ENCODE measurements at regions not wholly inside any gene's neighbourhood (a gene's known extent, or its start where the extent isn't known, plus 50 kb on each side); places are given as distances from the start of the nearest gene placed in this dataset.

- no peak overlapping the region for H3K27ac ChIP-seq (ENCODE audit: low read depth, low read length)
- H3K18ac ChIP-seq (ENCODE audit: extremely low read depth, low read length) = no peak overlapping the region
- no peak overlapping the region for H2BK20ac ChIP-seq (ENCODE audit: low read length)
- H4K20me1 ChIP-seq (replicated peaks in 1 of 2; ENCODE audit: control insufficient read depth in 1 of 2, insufficient read depth in 2 of 2, low read length in 2 of 2) = no peaks in the 10 kb centered on the region
- POLR2A ChIA-PET (ENCODE audit: partially characterized antibody) = no interaction called here
- H3K79me1 ChIP-seq (ENCODE audit: low read depth, low read length) = no peaks in the 10 kb centered on the region
- no peak overlapping the region for H3K9ac ChIP-seq (replicated peaks in 1 of 4; ENCODE audit: extremely low read depth in 1 of 4, low read depth in 3 of 4, low read length in 3 of 4)
- H3K36me3 ChIP-seq (ENCODE audit: control insufficient read depth in 2 of 4, insufficient read depth in 4 of 4, low read length in 3 of 4) = no peaks in the 10 kb centered on the region
- WGBS, 2 experiments (ENCODE audit: extremely low coverage in 1 of 2, insufficient coverage in 1 of 2, insufficient read length in 1 of 2, insufficient replicate concordance in 2 of 2, low coverage in 1 of 2, low lambda C conversion rate in 2 of 2, missing lambda C conversion rate in 1 of 2) = 100% methylated on average over 1 of the region's 1 CpG; no CpG with 5 or more reads in 1 of the 2 experiments
- no peak overlapping the region for H4K5ac ChIP-seq (ENCODE audit: insufficient read length, low read depth, low read length)
- H3K79me2 ChIP-seq (ENCODE audit: control insufficient read depth in 1 of 2, insufficient read depth in 2 of 2, low read length in 2 of 2) = no peaks in the 10 kb centered on the region
- H3K27me3 ChIP-seq (replicated peaks in 1 of 4; ENCODE audit: control insufficient read depth in 3 of 4, extremely low read depth in 1 of 4, insufficient read depth in 3 of 4, low read length in 3 of 4) = peaks cover 0 to 1% (median 0%) of the 10 kb centered on the region in 4 experiments; a peak in 1 of 7 replicates
- no peak overlapping the region for H2AK5ac ChIP-seq (ENCODE audit: low read depth, low read length)
- H2BK120ac ChIP-seq (replicated peaks; ENCODE audit: low read depth, low read length) = no peak overlapping the region
- H3K4me3 ChIP-seq (ENCODE audit: extremely low read depth in 1 of 4, insufficient read depth in 2 of 4, low read depth in 3 of 4, low read length in 4 of 4) = no peak overlapping the region
- H3K9me3 ChIP-seq (ENCODE audit: insufficient read depth in 2 of 2, low read depth in 1 of 2, low read length in 1 of 2) = no peaks in the 10 kb centered on the region
- H3K23ac ChIP-seq (ENCODE audit: insufficient read length) = no peak overlapping the region
- H3K56ac ChIP-seq (replicated peaks; ENCODE audit: insufficient read length, low read depth, low read length) = no peak overlapping the region
- no peak for TF ChIP-seq POLR2A (IDR thresholded peaks at IDR 0.05; ENCODE audit: control extremely low read depth in 1 of 2, low read depth in 2 of 2, low read length in 2 of 2)
- no peak for TF ChIP-seq TCF12 (IDR thresholded peaks at IDR 0.05; ENCODE audit: low read depth, low read length)
- H3K23me2 ChIP-seq (ENCODE audit: low read depth, low read length) = no peaks in the 10 kb centered on the region
- H4K8ac ChIP-seq (ENCODE audit: extremely low read depth, insufficient read depth, low read length) = no peak overlapping the region
- CTCF ChIA-PET (ENCODE audit: partially characterized antibody) = interaction anchor here (0.5 to 1.5 kb wide), 14 partner anchors 9 to 838 kb away, joined by 3 to 7 read pairs (median 3); no protein-coding TSS in a partner anchor
- no peak overlapping the region for H2AFZ ChIP-seq (ENCODE audit: low read length)
- no peak overlapping the region for H2BK15ac ChIP-seq (ENCODE audit: low read length)
- no peak overlapping the region for H2BK5ac ChIP-seq (ENCODE audit: low read depth, low read length)
- no peak overlapping the region for H2BK12ac ChIP-seq (ENCODE audit: low read depth, low read length)
- no peak overlapping the region for H4K91ac ChIP-seq (replicated peaks; ENCODE audit: insufficient read length, low read length)
- FAIRE-seq (no peak), DNase-seq (ENCODE audit: low read depth in 1 of 2, low spot score in 2 of 2) (no peak)
- no peak overlapping the region for H3K14ac ChIP-seq (ENCODE audit: insufficient read length)
- H3K4ac ChIP-seq (replicated peaks; ENCODE audit: insufficient read length, low read depth, low read length) = no peak overlapping the region
- H3K4me2 ChIP-seq (ENCODE audit: insufficient read depth in 1 of 2, low read depth in 2 of 2, low read length in 2 of 2) = no peak overlapping the region
- H3K4me1 ChIP-seq (replicated peaks in 1 of 4; ENCODE audit: control insufficient read depth in 3 of 4, insufficient read depth in 4 of 4, low read length in 3 of 4) = no peaks in the 10 kb centered on the region
Measured at GRCh38 chr4:111475666-111476065, 669.6 kb upstream of the FAM241A start.
